MCF 10A (cell line): ENCODE measurements at regions not wholly inside any gene's neighbourhood (a gene's known extent, or its start where the extent isn't known, plus 50 kb on each side); places are given as distances from the start of the nearest gene placed in this dataset.
A peak's percentile ranks its signal among the peaks of the same experiment; 100 is the strongest.

Experiments used
- BruUV-seq: library from RNA; stranded (reverse); fragments of 400-500 nt; replicated peaks from 2 replicates; lab custom pipeline; 2021; lab: Mats Ljungman, UMichigan
- CTCF ChIA-PET: fragments of 300-600 bp; sonication (Branson Sonifier 250); formaldehyde crosslinking; extraction: SDS; loops from one replicate; lab custom pipeline; 2021; ENCODE audit warnings: antibody characterized with exemption, inconsistent platforms; lab: Yijun Ruan, JAX
- POLR2A ChIA-PET: fragments of 300-600, 350-650 bp; sonication (Branson Sonifier 250); formaldehyde crosslinking; extraction: SDS; loops from one replicate; lab custom pipeline; 2020; ENCODE audit warnings: antibody characterized with exemption, inconsistent platforms; lab: Yijun Ruan, JAX
- DNase-seq: peaks from one replicate; pipeline ENCODE4 v3.0.0-alpha.2; 2018; ENCODE audit not compliant: unreplicated experiment
- H3K27ac Mint-ChIP-seq: one replicate; pipeline ENCODE4 v1.8.0; 2022; ENCODE audit warnings: mild to moderate bottlenecking, low read depth, mixed read lengths; ENCODE audit not compliant: unreplicated experiment
- H3K27me3 Mint-ChIP-seq: one replicate; pipeline ENCODE4 v1.8.0; 2022; ENCODE audit warnings: mixed read lengths; ENCODE audit not compliant: insufficient read depth, unreplicated experiment
- H3K36me3 Mint-ChIP-seq: one replicate; pipeline ENCODE4 v1.8.0; 2022; ENCODE audit warnings: mild to moderate bottlenecking, moderate library complexity, mixed read lengths; ENCODE audit not compliant: insufficient read depth, unreplicated experiment
- H3K4me1 Mint-ChIP-seq: one replicate; pipeline ENCODE4 v1.8.0; 2022; ENCODE audit warnings: mixed read lengths; ENCODE audit not compliant: insufficient read depth, unreplicated experiment
- H3K4me3 Mint-ChIP-seq: one replicate; pipeline ENCODE4 v1.8.0; 2022; ENCODE audit warnings: mild to moderate bottlenecking, moderate library complexity, mixed read lengths; ENCODE audit not compliant: unreplicated experiment
- H3K9me3 Mint-ChIP-seq: one replicate; pipeline ENCODE4 v1.8.0; 2022; ENCODE audit warnings: mixed read lengths; ENCODE audit not compliant: unreplicated experiment
- intact Hi-C: fragments of 100-400 bp; cut with micrococcal nuclease; formaldehyde crosslinking; loops from 2 replicates; pipeline ENCODE4 v1.14.1; 2022
- TF ChIP-seq, protein P1 (sequence below): fragments of 200-600 bp; IDR thresholded peaks from one replicate; pipeline ENCODE4 v1.8.0; 2022; ENCODE audit warnings: antibody characterized with exemption, mild to moderate bottlenecking; ENCODE audit not compliant: unreplicated experiment

- no peak overlapping the region for H3K27ac Mint-ChIP-seq
- ChIA-PET POLR2A (no interaction called here), CTCF (interaction anchor here (0.9 to 12.6 kb wide), 6 partner anchors 11 to 517 kb away, joined by 4 to 337 read pairs (median 34); no protein-coding TSS in a partner anchor)
- no TSS peak for BruUV-seq
- H3K4me3 Mint-ChIP-seq = no peak overlapping the region
- intact Hi-C loops = no loop called here
- H3K9me3 Mint-ChIP-seq = no peaks in the 10 kb centered on the region
- TF ChIP-seq, protein P1, sequence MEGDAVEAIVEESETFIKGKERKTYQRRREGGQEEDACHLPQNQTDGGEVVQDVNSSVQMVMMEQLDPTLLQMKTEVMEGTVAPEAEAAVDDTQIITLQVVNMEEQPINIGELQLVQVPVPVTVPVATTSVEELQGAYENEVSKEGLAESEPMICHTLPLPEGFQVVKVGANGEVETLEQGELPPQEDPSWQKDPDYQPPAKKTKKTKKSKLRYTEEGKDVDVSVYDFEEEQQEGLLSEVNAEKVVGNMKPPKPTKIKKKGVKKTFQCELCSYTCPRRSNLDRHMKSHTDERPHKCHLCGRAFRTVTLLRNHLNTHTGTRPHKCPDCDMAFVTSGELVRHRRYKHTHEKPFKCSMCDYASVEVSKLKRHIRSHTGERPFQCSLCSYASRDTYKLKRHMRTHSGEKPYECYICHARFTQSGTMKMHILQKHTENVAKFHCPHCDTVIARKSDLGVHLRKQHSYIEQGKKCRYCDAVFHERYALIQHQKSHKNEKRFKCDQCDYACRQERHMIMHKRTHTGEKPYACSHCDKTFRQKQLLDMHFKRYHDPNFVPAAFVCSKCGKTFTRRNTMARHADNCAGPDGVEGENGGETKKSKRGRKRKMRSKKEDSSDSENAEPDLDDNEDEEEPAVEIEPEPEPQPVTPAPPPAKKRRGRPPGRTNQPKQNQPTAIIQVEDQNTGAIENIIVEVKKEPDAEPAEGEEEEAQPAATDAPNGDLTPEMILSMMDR = no peak
- peaks cover 15% of the 10 kb centered on the region for H3K4me1 Mint-ChIP-seq
- no peak for DNase-seq
- no peaks in the 10 kb centered on the region for H3K27me3 Mint-ChIP-seq
- H3K36me3 Mint-ChIP-seq = peaks cover 8% of the 10 kb centered on the region
Observed at GRCh38 chr6:110042670-110043296, 64.7 kb downstream of the GPR6 start.

- CTCF ChIA-PET = interaction anchor here (0.5 to 12.6 kb wide), 8 partner anchors 10 to 518 kb away, joined by 3 to 337 read pairs (median 12); no protein-coding TSS in a partner anchor
Observed at GRCh38 chr6:110043366-110043994, 65.4 kb downstream of the GPR6 start.

GRCh38 chr6:110044096-110044495 is 66.0 kb downstream of the GPR6 start:
- intact Hi-C loops = no loop called here
- ChIA-PET CTCF (interaction anchor here (0.5 to 12.6 kb wide), 10 partner anchors 10 to 970 kb away, joined by 3 to 337 read pairs (median 4); no protein-coding TSS in a partner anchor), POLR2A (interaction anchor here (0.5 kb wide), 1 partner anchor 97 kb away, joined by 4 read pairs; no protein-coding TSS in a partner anchor)
- TF ChIP-seq, protein P1 = no peak
- peaks cover 14% of the 10 kb centered on the region for H3K4me1 Mint-ChIP-seq
- H3K36me3 Mint-ChIP-seq = peaks cover 8% of the 10 kb centered on the region
- DNase-seq = peak; percentile 20
- H3K27ac Mint-ChIP-seq = peak overlapping the region; percentile 16
- no TSS peak for BruUV-seq
- H3K4me3 Mint-ChIP-seq = no peak overlapping the region
- no peaks in the 10 kb centered on the region for H3K9me3 Mint-ChIP-seq
- no peaks in the 10 kb centered on the region for H3K27me3 Mint-ChIP-seq

More at GRCh38 chr6:110043366-110043994, 65.4 kb downstream of the GPR6 start:
- Mint-ChIP-seq H3K36me3 (peaks cover 8% of the 10 kb centered on the region), H3K4me1 (peaks cover 15% of the 10 kb centered on the region), H3K27ac (peak overlapping the region; percentile 16), H3K4me3 (no peak overlapping the region), H3K9me3 (no peaks in the 10 kb centered on the region), H3K27me3 (no peaks in the 10 kb centered on the region)
- DNase-seq = no peak
- no TSS peak for BruUV-seq
- intact Hi-C loops = no loop called here
- TF ChIP-seq, protein P1 = no peak
- POLR2A ChIA-PET = interaction anchor here (0.5 to 0.6 kb wide), 2 partner anchors 53 to 98 kb away, joined by 3 to 4 read pairs; no protein-coding TSS in a partner anchor

DNA sequence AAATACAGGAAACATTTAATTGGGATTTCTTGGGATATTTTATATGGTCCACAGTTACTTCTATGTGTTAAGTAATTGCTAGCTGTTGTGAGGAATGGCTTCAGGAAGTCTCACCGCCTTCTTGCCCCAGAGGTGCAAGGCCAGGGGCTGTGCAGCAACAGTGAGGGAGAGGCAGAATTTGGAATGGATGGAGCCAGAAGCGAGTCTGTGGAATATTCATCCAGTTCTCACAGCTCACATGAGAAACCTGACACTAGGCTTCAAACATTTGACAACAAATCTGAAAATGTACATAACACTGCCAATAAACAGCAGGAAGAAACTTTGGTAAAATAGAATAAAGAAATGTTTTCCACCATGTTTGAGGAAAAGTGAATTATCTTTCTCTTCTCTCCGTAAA is 66.5 kb downstream of the GPR6 start:
- no TSS peak for BruUV-seq
- POLR2A ChIA-PET = no interaction called here
- TF ChIP-seq, protein P1 = no peak
- Mint-ChIP-seq H3K27me3 (no peaks in the 10 kb centered on the region), H3K4me3 (no peak overlapping the region), H3K27ac (no peak overlapping the region), H3K9me3 (no peaks in the 10 kb centered on the region), H3K4me1 (peaks cover 9% of the 10 kb centered on the region), H3K36me3 (peaks cover 6% of the 10 kb centered on the region)
- CTCF ChIA-PET = interaction anchor here (0.6 to 12.6 kb wide), 7 partner anchors 9 to 970 kb away, joined by 3 to 337 read pairs (median 21); no protein-coding TSS in a partner anchor
- DNase-seq = no peak
- intact Hi-C loops = no loop called here
